ENCODE measurements at regions not wholly inside any gene's neighbourhood (a gene's known extent, or its start where the extent isn't known, plus 50 kb on each side); places are given as distances from the start of the nearest gene placed in this dataset.

GRCh38 chr16:54512467-54512995, 225.9 kb upstream of the IRX3 start:
- H3K36me3 ChIP-seq = no peaks in the 10 kb centered on the region
- no peak overlapping the region for H3K4me3 ChIP-seq
- TF ChIP-seq, protein P1, sequence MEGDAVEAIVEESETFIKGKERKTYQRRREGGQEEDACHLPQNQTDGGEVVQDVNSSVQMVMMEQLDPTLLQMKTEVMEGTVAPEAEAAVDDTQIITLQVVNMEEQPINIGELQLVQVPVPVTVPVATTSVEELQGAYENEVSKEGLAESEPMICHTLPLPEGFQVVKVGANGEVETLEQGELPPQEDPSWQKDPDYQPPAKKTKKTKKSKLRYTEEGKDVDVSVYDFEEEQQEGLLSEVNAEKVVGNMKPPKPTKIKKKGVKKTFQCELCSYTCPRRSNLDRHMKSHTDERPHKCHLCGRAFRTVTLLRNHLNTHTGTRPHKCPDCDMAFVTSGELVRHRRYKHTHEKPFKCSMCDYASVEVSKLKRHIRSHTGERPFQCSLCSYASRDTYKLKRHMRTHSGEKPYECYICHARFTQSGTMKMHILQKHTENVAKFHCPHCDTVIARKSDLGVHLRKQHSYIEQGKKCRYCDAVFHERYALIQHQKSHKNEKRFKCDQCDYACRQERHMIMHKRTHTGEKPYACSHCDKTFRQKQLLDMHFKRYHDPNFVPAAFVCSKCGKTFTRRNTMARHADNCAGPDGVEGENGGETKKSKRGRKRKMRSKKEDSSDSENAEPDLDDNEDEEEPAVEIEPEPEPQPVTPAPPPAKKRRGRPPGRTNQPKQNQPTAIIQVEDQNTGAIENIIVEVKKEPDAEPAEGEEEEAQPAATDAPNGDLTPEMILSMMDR (IDR thresholded peaks at IDR 0.05) = no peak
- TF ChIP-seq POLR2A (IDR thresholded peaks at IDR 0.05) = no peak
- no peaks in the 10 kb centered on the region for H3K9me3 ChIP-seq
- no peak overlapping the region for H3K27ac ChIP-seq
- WGBS, 2 donors = 86 to 88% methylated on average over 15 to 16 of the region's 16 CpGs
- H3K27me3 ChIP-seq = peaks cover 0 to 57% (median 2%) of the 10 kb centered on the region in 4 donors
- intact Hi-C loops (cut with DNase I) = no loop called here
- no peak for DNase-seq
- no peaks in the 10 kb centered on the region for H3K4me1 ChIP-seq

DNA sequence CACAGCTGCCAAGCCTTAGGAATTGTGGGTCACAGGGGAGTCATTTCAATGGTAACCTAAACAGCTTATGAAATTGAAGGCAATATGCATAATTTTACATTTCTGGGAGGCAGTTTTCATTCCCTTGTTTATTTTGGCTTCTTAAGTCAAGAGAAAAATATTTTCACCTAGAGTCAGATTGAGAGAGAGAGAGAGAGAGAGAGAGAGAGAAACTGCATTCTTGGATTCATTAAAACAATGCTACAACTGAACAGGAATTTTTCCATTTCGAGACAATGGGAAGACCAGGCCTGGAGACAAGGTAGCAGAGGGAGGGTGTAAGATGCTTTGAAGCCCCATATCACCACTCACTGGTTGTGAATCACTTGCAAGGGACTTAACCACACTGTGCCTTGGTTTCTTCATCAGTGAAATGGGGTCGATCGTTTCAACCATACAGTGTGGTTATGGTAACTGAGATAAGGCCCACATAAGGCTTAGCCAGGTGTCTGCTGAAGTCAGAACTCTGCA, 224.7 kb upstream of the IRX3 start:
- H3K27me3 ChIP-seq = peaks cover 0 to 61% (median 2%) of the 10 kb centered on the region in 4 donors
- WGBS, 2 donors = 66 to 83% methylated on average over 3 of the region's 3 CpGs
- intact Hi-C loops (cut with DNase I) = no loop called here
- H3K36me3 ChIP-seq = no peaks in the 10 kb centered on the region
- DNase-seq = no peak
- no peaks in the 10 kb centered on the region for H3K4me1 ChIP-seq
- TF ChIP-seq, protein P1 (IDR thresholded peaks at IDR 0.05) = no peak
- TF ChIP-seq POLR2A (IDR thresholded peaks at IDR 0.05) = no peak
- no peak overlapping the region for H3K27ac ChIP-seq
- H3K4me3 ChIP-seq = no peak overlapping the region
- H3K9me3 ChIP-seq = no peaks in the 10 kb centered on the region

GRCh38 chr16:54510685-54511221, 224.2 kb upstream of the IRX3 start:
- intact Hi-C loops (cut with DNase I) = no loop called here
- Histone ChIP-seq H3K27me3 (peaks cover 0 to 62% (median 2%) of the 10 kb centered on the region in 4 donors), H3K36me3 (no peaks in the 10 kb centered on the region), H3K27ac (no peak overlapping the region), H3K4me1 (no peaks in the 10 kb centered on the region), H3K9me3 (no peaks in the 10 kb centered on the region), H3K4me3 (no peak overlapping the region)
- 66 to 78% methylated on average over 6 to 10 of the region's 10 CpGs for WGBS, 2 donors
- no peak for TF ChIP-seq POLR2A (IDR thresholded peaks at IDR 0.05)
- TF ChIP-seq, protein P1 (IDR thresholded peaks at IDR 0.05) = no peak
- DNase-seq = no peak

DNA sequence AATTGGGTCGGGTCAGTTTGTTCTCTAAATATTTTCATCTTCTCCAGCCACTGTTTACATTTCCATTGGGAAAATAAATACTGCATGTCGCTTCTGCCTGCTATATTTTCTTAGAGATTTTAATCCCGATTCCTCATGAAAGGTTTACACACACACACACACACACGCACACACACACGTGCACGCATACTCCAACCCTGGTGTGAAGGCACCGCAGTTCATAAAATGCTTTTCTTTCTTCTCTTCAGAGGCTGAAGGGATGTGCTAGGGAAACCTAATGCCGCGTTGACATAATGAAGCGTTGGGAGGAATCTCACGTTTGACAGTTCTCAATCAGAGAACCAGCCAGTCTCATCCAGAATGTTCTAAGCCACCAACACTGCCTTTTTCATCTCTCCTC, 222.9 kb upstream of the IRX3 start:
- DNase-seq = no peak
- no peak overlapping the region for H3K27ac ChIP-seq
- H3K27me3 ChIP-seq = peaks cover 0 to 63% (median 2%) of the 10 kb centered on the region in 4 donors
- TF ChIP-seq, protein P1 (IDR thresholded peaks at IDR 0.05) = no peak
- no peak for TF ChIP-seq POLR2A (IDR thresholded peaks at IDR 0.05)
- H3K9me3 ChIP-seq = no peaks in the 10 kb centered on the region
- intact Hi-C loops (cut with DNase I) = no loop called here
- WGBS, 2 donors = 49 to 61% methylated on average over 11 of the region's 11 CpGs
- H3K36me3 ChIP-seq = no peaks in the 10 kb centered on the region
- no peaks in the 10 kb centered on the region for H3K4me1 ChIP-seq
- H3K4me3 ChIP-seq = no peak overlapping the region

DNA sequence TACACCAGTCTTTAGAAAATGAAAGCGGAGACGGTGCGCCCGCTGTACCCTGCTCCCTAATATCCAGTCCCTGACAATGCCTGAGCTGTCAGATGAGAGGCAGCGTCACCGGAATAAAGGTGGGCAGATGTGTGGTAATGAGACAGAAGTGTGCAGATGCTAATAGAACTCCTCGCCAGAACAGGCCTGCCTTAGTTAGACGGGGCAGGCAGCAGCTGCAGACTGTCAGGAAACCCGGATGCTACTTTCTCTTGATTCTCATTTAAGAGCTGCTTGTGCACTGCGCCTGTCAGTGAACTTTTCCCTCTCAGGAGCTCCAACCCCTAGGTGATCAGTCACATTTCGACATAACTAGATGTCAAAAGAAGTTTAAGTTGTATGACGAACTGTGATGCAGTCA, 221.8 kb upstream of the IRX3 start:
- intact Hi-C loops (cut with DNase I) = no loop called here
- H3K9me3 ChIP-seq = no peaks in the 10 kb centered on the region
- no peaks in the 10 kb centered on the region for H3K4me1 ChIP-seq
- no peak for TF ChIP-seq POLR2A (IDR thresholded peaks at IDR 0.05)
- TF ChIP-seq, protein P1 (IDR thresholded peaks at IDR 0.05) = no peak
- H3K27me3 ChIP-seq = peaks cover 0 to 64% (median 0%) of the 10 kb centered on the region in 4 donors
- no peak overlapping the region for H3K27ac ChIP-seq
- no peaks in the 10 kb centered on the region for H3K36me3 ChIP-seq
- DNase-seq = no peak
- H3K4me3 ChIP-seq = no peak overlapping the region
- WGBS, 2 donors = 65 to 80% methylated on average over 4 to 7 of the region's 12 CpGs
